ENCODE measurements at regions not wholly inside any gene's neighbourhood (a gene's known extent, or its start where the extent isn't known, plus 50 kb on each side); places are given as distances from the start of the nearest gene placed in this dataset.

DNA sequence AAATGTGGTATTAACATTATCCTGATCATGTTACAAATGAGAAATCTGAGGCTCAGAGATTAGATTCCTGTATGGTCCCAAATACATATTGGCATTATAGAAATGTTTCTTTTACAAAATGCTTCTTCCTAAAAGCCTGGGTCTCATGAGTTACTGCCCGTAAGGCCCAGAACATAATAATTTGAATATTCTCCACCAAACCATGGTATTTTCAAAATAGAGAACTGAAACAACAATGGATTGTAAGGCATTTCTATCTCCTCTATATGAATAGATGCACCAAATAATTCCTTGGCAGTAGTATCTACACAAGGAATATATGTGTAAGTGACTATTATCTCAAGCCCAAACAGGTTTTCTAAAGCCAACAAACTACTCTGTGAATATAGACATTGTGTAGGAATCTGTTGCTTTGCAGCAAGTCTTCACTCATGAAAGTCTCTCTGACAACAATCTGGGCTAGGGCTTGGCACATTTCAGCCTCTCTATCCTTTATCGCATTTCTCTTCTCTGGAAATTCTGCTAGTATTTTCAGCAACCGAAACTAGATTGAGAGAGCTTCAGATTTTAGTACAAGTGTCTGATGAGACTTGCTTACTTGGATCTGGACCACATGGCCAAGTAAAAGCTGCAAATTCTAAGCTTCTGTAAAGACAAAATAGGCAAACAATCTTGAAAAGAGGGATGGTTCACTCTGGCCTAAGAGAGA, 112.8 kb upstream of the ARHGAP20 start:
- Histone ChIP-seq H2BK12ac (ENCODE audit: low read length) (no peak overlapping the region), H2BK5ac (ENCODE audit: low read depth, low read length, poor library complexity) (no peak overlapping the region), H2BK120ac (ENCODE audit: insufficient read depth, low read length, poor library complexity) (no peak overlapping the region), H3K4me1 (ENCODE audit: control insufficient read depth in 1 of 2, insufficient read depth in 2 of 2, low read length in 2 of 2) (no peaks in the 10 kb centered on the region), H3K23ac (ENCODE audit: low read length) (no peak overlapping the region), H3K27ac (ENCODE audit: low read depth, low read length) (no peak overlapping the region), H3K36me3 (ENCODE audit: control insufficient read depth in 1 of 2, insufficient read depth in 2 of 2, low read length in 2 of 2) (no peaks in the 10 kb centered on the region), H3K79me1 (ENCODE audit: low read length) (no peaks in the 10 kb centered on the region), H2AK5ac (ENCODE audit: low read length) (no peak overlapping the region), H3K14ac (ENCODE audit: low read length) (no peak overlapping the region), H3K9me3 (ENCODE audit: insufficient read depth, low read depth, low read length) (no peaks in the 10 kb centered on the region), H3K79me2 (ENCODE audit: control insufficient read depth, insufficient read depth, low read length, poor library complexity) (no peaks in the 10 kb centered on the region), H3K4me3 (ENCODE audit: low read depth, low read length) (no peak overlapping the region), H3K4me2 (ENCODE audit: low read length) (no peak overlapping the region), H4K8ac (ENCODE audit: low read depth, low read length) (no peak overlapping the region), H3K27me3 (ENCODE audit: insufficient read depth, low read length) (no peaks in the 10 kb centered on the region), H3K9ac (ENCODE audit: low read length) (no peak overlapping the region), H2AFZ (ENCODE audit: insufficient read depth, low read length, poor library complexity) (no peak overlapping the region), H4K12ac (ENCODE audit: low read depth, low read length) (no peak overlapping the region), H3K4ac (ENCODE audit: low read depth, low read length) (no peak overlapping the region), H3K18ac (ENCODE audit: low read length) (no peak overlapping the region), H4K91ac (ENCODE audit: low read depth, low read length) (no peak overlapping the region)
- no CpG with 5 or more reads among the region's 3 CpGs for WGBS (ENCODE audit: extremely low coverage, insufficient coverage, insufficient read length)
- no peak for DNase-seq

DNA sequence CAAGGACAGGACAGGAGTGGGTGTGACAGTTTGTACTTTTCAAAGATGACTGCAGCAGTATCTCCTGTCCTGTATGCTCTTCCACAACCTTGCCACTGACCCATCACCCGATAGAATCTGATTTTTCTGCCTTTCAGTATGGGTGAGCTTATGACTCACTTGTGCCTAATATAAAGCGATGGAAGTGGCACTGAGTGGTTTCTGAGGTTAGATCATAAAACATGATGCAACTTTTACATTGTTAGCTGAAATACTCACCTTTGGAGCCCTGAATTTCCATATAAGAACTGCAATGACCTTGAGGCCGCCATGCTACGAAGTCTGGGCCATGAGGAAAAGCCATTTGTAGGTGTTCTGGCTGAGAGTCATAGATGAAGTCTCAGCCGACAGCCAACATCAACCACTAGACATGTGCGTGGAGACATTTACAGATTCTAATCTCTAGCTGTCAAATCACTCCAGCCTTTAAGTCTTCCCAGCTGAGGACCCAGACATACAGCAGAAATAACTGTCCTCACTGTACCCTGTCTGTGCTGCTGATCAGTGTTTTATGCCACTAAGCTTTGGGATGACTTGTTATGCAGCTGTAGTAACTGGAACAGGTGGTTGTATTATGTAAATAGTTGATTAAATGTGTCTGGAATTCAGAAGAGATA, 105.9 kb upstream of the ARHGAP20 start:
- H3K4me2 ChIP-seq (ENCODE audit: low read length), result no peak overlapping the region
- H3K4ac ChIP-seq (ENCODE audit: low read depth, low read length), result no peak overlapping the region
- H2BK120ac ChIP-seq (ENCODE audit: insufficient read depth, low read length, poor library complexity), result no peak overlapping the region
- H3K9ac ChIP-seq (ENCODE audit: low read length), result no peak overlapping the region
- WGBS (ENCODE audit: extremely low coverage, insufficient coverage, insufficient read length), result no CpG with 5 or more reads among the region's 6 CpGs
- no peak for DNase-seq
- H3K79me1 ChIP-seq (ENCODE audit: low read length), result no peaks in the 10 kb centered on the region
- no peak overlapping the region for H2BK12ac ChIP-seq (ENCODE audit: low read length)
- no peak overlapping the region for H3K14ac ChIP-seq (ENCODE audit: low read length)
- H3K36me3 ChIP-seq (ENCODE audit: control insufficient read depth in 1 of 2, insufficient read depth in 2 of 2, low read length in 2 of 2), result no peaks in the 10 kb centered on the region
- H2AK5ac ChIP-seq (ENCODE audit: low read length), result no peak overlapping the region
- no peak overlapping the region for H2AFZ ChIP-seq (ENCODE audit: insufficient read depth, low read length, poor library complexity)
- no peak overlapping the region for H3K4me3 ChIP-seq (ENCODE audit: low read depth, low read length)
- H4K91ac ChIP-seq (ENCODE audit: low read depth, low read length), result no peak overlapping the region
- H2BK5ac ChIP-seq (ENCODE audit: low read depth, low read length, poor library complexity), result no peak overlapping the region
- no peaks in the 10 kb centered on the region for H3K79me2 ChIP-seq (ENCODE audit: control insufficient read depth, insufficient read depth, low read length, poor library complexity)
- no peaks in the 10 kb centered on the region for H3K4me1 ChIP-seq (ENCODE audit: control insufficient read depth in 1 of 2, insufficient read depth in 2 of 2, low read length in 2 of 2)
- no peak overlapping the region for H4K8ac ChIP-seq (ENCODE audit: low read depth, low read length)
- H4K12ac ChIP-seq (ENCODE audit: low read depth, low read length), result no peak overlapping the region
- no peaks in the 10 kb centered on the region for H3K9me3 ChIP-seq (ENCODE audit: insufficient read depth, low read depth, low read length)
- no peak overlapping the region for H3K23ac ChIP-seq (ENCODE audit: low read length)
- H3K27me3 ChIP-seq (ENCODE audit: insufficient read depth, low read length), result no peaks in the 10 kb centered on the region
- H3K18ac ChIP-seq (ENCODE audit: low read length), result no peak overlapping the region
- no peak overlapping the region for H3K27ac ChIP-seq (ENCODE audit: low read depth, low read length)

DNA sequence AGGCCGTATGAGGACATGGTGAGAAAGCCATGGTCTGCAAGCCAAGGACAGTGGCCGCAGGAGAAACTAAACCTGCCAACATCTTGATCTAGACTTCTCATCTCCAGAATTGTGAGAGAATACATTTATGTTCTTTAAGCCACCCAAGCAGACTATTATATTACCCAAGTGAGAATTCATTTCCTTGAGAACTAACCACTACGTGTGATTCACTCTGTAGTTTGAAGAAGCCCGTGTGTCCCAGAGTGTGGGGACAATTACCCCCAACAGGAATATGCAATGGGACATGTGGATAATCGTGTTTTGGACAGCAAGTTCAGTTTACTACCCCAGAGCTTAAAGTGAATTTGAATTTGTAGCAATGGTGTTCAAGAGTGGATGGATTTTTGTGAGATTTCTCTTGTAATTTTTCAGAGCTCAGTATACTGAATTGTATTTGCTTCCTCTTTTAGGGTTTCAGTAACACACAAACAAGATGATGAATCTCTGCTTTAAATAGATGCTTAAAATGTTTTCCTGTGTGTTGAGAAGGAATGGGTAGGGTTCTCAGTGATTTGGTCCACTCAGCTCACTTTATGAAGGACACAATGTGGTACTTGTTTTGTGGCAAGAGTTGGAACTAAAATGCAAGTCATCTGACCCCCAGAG, 100.0 kb upstream of the ARHGAP20 start:
- Histone ChIP-seq H2BK5ac (ENCODE audit: low read depth, low read length, poor library complexity) (no peak overlapping the region), H2AK5ac (ENCODE audit: low read length) (no peak overlapping the region), H4K8ac (ENCODE audit: low read depth, low read length) (no peak overlapping the region), H4K91ac (ENCODE audit: low read depth, low read length) (no peak overlapping the region), H3K18ac (ENCODE audit: low read length) (no peak overlapping the region), H4K12ac (ENCODE audit: low read depth, low read length) (no peak overlapping the region), H3K79me1 (ENCODE audit: low read length) (no peaks in the 10 kb centered on the region), H3K9ac (ENCODE audit: low read length) (no peak overlapping the region), H3K23ac (ENCODE audit: low read length) (no peak overlapping the region), H3K4ac (ENCODE audit: low read depth, low read length) (no peak overlapping the region), H3K14ac (ENCODE audit: low read length) (no peak overlapping the region), H2BK120ac (ENCODE audit: insufficient read depth, low read length, poor library complexity) (no peak overlapping the region), H3K4me3 (ENCODE audit: low read depth, low read length) (no peak overlapping the region), H3K79me2 (ENCODE audit: control insufficient read depth, insufficient read depth, low read length, poor library complexity) (no peaks in the 10 kb centered on the region), H3K36me3 (ENCODE audit: control insufficient read depth in 1 of 2, insufficient read depth in 2 of 2, low read length in 2 of 2) (no peaks in the 10 kb centered on the region), H3K27ac (ENCODE audit: low read depth, low read length) (no peak overlapping the region), H3K4me2 (ENCODE audit: low read length) (no peak overlapping the region), H2AFZ (ENCODE audit: insufficient read depth, low read length, poor library complexity) (no peak overlapping the region), H3K27me3 (ENCODE audit: insufficient read depth, low read length) (no peaks in the 10 kb centered on the region), H3K9me3 (ENCODE audit: insufficient read depth, low read depth, low read length) (no peaks in the 10 kb centered on the region), H3K4me1 (ENCODE audit: control insufficient read depth in 1 of 2, insufficient read depth in 2 of 2, low read length in 2 of 2) (no peaks in the 10 kb centered on the region), H2BK12ac (ENCODE audit: low read length) (no peak overlapping the region)
- DNase-seq, result no peak
- WGBS (ENCODE audit: extremely low coverage, insufficient coverage, insufficient read length), result no CpG with 5 or more reads among the region's 5 CpGs

DNA sequence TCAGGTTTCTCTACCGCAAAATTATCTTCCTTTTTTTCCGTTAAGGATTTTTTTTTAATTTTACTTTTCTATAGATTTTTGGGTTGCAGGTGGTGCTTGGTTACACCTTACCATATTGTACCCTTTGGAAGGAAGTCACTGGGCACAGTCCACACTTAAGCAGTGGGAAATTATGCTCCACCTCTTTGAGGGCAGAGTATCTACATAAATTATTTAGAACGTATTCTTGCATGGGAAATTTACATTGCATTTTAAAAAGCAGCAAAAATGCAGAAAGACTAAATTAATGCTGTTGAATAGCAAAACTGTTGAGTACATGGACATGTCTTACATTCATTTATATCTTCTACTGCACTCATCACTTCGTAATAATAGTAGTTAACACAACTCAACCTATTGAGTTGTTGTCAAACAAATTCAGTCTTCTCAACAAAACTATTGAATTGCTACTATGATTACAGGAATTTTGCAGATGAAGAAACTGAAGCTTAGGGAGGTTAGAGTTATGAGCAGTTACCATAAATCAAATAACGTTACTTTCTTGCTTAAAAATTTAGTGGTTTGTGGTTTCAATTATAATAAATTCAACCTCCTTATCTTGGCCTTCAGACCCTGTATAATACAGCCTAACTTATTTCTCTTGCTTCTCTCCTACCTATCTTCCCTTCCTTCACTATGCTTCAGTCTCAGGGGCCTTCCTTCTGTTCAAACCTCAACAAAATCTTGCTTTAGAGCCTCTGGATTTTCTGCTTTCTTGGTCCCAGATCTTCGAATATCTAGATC, 97.4 kb upstream of the ARHGAP20 start:
- Histone ChIP-seq H3K9ac (ENCODE audit: low read length) (no peak overlapping the region), H4K8ac (ENCODE audit: low read depth, low read length) (no peak overlapping the region), H3K18ac (ENCODE audit: low read length) (no peak overlapping the region), H2BK12ac (ENCODE audit: low read length) (no peak overlapping the region), H3K14ac (ENCODE audit: low read length) (no peak overlapping the region), H3K27me3 (ENCODE audit: insufficient read depth, low read length) (no peaks in the 10 kb centered on the region), H3K36me3 (ENCODE audit: control insufficient read depth in 1 of 2, insufficient read depth in 2 of 2, low read length in 2 of 2) (no peaks in the 10 kb centered on the region), H3K79me1 (ENCODE audit: low read length) (no peaks in the 10 kb centered on the region), H2BK5ac (ENCODE audit: low read depth, low read length, poor library complexity) (no peak overlapping the region), H3K4me2 (ENCODE audit: low read length) (no peak overlapping the region), H3K4me3 (ENCODE audit: low read depth, low read length) (no peak overlapping the region), H2AK5ac (ENCODE audit: low read length) (no peak overlapping the region), H3K4me1 (ENCODE audit: control insufficient read depth in 1 of 2, insufficient read depth in 2 of 2, low read length in 2 of 2) (no peaks in the 10 kb centered on the region), H3K23ac (ENCODE audit: low read length) (no peak overlapping the region), H3K27ac (ENCODE audit: low read depth, low read length) (no peak overlapping the region), H4K91ac (ENCODE audit: low read depth, low read length) (no peak overlapping the region), H2AFZ (ENCODE audit: insufficient read depth, low read length, poor library complexity) (no peak overlapping the region), H2BK120ac (ENCODE audit: insufficient read depth, low read length, poor library complexity) (no peak overlapping the region), H3K9me3 (ENCODE audit: insufficient read depth, low read depth, low read length) (no peaks in the 10 kb centered on the region), H3K4ac (ENCODE audit: low read depth, low read length) (no peak overlapping the region), H4K12ac (ENCODE audit: low read depth, low read length) (no peak overlapping the region), H3K79me2 (ENCODE audit: control insufficient read depth, insufficient read depth, low read length, poor library complexity) (no peaks in the 10 kb centered on the region)
- no peak for DNase-seq
- no CpG with 5 or more reads among the region's 6 CpGs for WGBS (ENCODE audit: extremely low coverage, insufficient coverage, insufficient read length)
